Fibroblast of mammary gland (primary cell): ENCODE measurements at regions not wholly inside any gene's neighbourhood (a gene's known extent, or its start where the extent isn't known, plus 50 kb on each side); places are given as distances from the start of the nearest gene placed in this dataset.
A peak's percentile ranks its signal among the peaks of the same experiment; 100 is the strongest.

ENCODE experiments used
- DNase-seq: peaks from one replicate; pipeline ENCODE4 v3.0.0-alpha.2; 2010; ENCODE audit warnings: low read depth
- H3K4me3 ChIP-seq: 2 replicates; pipeline ENCODE4 v1.5.1; 2011; ENCODE audit warnings: low read depth, mild to moderate bottlenecking, low read length, moderate library complexity; ENCODE audit not compliant: control insufficient read depth
- TF ChIP-seq, protein P1 (sequence below): conservative IDR thresholded peaks from 2 replicates; pipeline ENCODE4 v1.5.1; 2011; ENCODE audit warnings: low read depth, low read length, inconsistent platforms; ENCODE audit not compliant: control insufficient read depth, insufficient read depth

DNA sequence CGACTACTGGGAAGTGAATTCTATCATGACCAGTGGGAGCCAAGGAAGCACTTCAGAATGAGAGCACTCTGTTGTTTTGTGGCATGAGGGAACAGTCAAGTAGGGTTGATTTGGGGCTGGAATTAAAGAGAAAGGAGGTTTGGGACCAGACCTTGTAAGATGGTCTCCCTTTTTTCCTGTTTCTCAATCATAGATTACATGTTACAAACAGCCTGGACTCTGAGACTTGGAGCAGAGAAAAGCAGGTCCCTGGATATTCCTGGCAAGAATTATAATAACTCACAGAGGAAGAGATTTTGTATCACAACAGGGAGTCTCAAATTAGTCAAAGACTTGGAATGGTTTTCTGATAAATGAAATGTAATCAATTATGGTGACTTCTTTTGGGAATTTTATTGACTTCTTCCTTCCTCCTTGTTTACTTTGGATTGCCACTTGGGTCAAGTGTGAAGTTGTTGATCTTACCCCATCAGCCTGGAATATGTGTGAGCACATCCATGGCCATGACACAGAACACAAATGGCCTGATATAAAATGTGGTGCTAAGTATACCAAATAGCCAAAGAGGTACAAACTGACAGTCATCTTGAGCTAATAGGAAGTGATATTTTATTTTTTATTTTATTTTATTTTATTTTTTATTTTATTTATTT lies 131.0 kb upstream of the OSMR start:
- DNase-seq, result no peak
- H3K4me3 ChIP-seq, result no peak overlapping the region
- TF ChIP-seq, protein P1, sequence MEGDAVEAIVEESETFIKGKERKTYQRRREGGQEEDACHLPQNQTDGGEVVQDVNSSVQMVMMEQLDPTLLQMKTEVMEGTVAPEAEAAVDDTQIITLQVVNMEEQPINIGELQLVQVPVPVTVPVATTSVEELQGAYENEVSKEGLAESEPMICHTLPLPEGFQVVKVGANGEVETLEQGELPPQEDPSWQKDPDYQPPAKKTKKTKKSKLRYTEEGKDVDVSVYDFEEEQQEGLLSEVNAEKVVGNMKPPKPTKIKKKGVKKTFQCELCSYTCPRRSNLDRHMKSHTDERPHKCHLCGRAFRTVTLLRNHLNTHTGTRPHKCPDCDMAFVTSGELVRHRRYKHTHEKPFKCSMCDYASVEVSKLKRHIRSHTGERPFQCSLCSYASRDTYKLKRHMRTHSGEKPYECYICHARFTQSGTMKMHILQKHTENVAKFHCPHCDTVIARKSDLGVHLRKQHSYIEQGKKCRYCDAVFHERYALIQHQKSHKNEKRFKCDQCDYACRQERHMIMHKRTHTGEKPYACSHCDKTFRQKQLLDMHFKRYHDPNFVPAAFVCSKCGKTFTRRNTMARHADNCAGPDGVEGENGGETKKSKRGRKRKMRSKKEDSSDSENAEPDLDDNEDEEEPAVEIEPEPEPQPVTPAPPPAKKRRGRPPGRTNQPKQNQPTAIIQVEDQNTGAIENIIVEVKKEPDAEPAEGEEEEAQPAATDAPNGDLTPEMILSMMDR, result no peak

DNA sequence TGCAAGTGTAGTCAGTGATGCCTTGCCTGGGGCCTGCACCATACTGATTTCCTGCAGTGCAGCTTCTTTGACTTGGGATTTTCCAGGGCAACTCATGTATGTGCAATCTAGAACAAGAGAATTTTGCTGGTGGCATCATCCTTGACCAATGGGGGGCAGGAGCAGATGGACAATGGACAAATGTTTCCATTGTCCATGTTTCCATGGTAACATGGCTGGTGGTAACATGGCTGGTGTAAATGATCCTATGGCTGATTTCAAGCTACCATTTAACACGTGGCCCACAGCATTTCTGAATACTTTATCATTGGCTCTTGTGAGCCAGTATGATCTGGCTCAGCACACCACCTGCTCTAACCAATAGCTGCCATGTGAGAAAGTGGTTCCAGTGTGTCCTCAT lies 130.1 kb upstream of the OSMR start:
- DNase-seq, result peak; percentile 21
- H3K4me3 ChIP-seq, result no peak overlapping the region
- TF ChIP-seq, protein P1, result no peak

DNA sequence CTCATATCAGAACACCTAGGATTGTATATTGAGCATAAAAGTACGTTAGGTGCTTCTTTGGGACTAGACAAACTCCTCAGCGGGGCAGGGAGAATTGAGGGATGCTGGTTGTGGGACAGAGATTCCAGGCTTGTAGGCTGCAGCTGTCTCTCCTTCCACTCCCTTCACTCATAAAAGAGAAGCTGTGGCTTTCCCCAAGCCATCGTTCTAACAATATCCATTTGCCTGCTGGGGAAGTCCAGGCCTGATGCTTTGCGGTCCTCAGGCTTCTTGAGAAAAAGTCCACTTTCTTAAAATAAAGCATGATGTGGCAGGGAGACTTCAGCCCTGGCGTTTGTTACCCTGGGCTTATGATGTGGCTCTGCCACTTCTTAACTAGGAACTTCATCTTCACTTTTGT lies 129.3 kb upstream of the OSMR start:
- no peak for DNase-seq
- no peak overlapping the region for H3K4me3 ChIP-seq
- TF ChIP-seq, protein P1, result no peak

DNA sequence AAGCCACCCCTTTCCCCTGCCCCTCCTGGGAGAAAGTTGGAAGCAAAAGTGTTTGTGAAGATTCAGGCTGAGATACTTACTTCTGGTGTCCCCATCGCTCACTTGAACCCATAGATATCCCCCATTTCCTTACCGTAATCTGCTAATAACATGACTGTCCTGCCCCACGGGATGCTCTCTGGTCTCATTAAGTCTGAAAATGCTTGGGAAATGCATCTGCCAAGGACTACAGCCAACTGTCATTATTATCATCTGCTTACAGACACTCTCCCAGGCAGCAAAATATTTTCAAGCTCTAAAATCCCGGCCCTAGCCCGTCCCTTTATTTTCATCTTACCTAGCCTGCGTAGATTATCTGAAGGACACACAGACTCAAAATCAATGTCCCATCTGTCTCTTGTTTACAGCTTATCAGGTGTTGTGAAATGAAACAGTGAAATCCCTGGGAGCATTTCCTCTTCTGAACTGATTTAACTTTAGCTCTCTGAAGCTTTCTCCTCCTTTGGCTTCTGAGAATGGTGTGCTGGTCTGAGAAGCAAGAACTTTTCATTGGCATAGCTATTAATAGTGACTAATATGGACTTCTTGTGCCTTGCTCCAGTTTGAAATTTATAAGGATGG lies 126.9 kb upstream of the OSMR start:
- DNase-seq, result peak; percentile 53
- no peak overlapping the region for H3K4me3 ChIP-seq
- TF ChIP-seq, protein P1, result no peak

DNA sequence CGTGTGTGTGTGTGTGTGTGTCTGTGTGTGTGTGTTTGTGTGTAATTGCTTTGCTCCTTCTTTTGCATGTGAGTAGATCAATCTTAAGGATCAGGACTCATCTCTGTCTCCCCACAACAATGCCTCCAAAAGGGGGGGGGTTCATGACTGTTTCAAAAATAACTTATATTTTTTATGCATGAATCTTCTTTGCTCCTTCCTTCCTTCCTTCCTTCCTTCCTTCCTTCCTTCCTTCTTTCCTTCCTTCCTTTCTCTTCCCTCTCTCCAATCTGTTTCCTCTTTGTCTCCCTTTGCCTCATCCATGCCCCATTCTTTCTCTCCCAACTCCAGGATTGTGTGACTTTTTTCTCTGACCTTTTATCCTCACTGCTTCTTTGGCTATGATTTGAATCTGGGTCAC lies 126.4 kb upstream of the OSMR start:
- DNase-seq, result no peak
- TF ChIP-seq, protein P1, result no peak

DNA sequence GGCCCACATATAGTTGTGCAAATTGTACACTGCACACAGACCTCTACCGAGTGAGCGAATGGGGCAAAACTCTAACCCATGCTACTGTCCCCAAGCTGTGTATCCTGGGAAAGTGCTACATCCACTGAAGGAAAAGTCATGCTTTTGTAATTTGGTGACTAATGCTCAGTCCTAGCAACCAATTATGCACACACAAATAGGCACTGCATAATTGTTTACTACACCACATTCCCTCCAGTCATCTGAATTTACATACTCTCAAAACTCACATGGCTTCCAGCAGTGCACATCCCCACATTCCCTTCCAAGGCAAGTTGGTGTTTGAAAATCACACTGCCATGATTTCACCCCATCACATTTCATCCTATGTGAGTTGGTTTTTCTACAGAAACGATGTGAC lies 125.9 kb upstream of the OSMR start:
- DNase-seq, result peak; percentile 88
- TF ChIP-seq, protein P1, result no peak
- no peak overlapping the region for H3K4me3 ChIP-seq

More for the DNA sequence above, 126.4 kb upstream of the OSMR start:
- H3K4me3 ChIP-seq, result no peak overlapping the region
